H1 (cell line): ENCODE measurements at regions not wholly inside any gene's neighbourhood (a gene's known extent, or its start where the extent isn't known, plus 50 kb on each side); places are given as distances from the start of the nearest gene placed in this dataset.

Experiments
- CTCF ChIA-PET: fragments of 300-600 bp; sonication (Branson Sonifier 250); formaldehyde crosslinking; loops from one replicate; lab custom pipeline; 2021; ENCODE audit not compliant: partially characterized antibody; lab: Charles Lee
- POLR2A ChIA-PET: fragments of 300-600 bp; sonication (Branson Sonifier 250); formaldehyde crosslinking; loops from one replicate; lab custom pipeline; 2021; ENCODE audit warnings: inconsistent platforms; ENCODE audit not compliant: partially characterized antibody; lab: Charles Lee
- DNase-seq, 2 experiments: peaks; one replicate each; pipeline versions ENCODE4 v3.0.0 to v3.0.0-alpha.2; 2010 to 2022; ENCODE audit warnings: low spot score in 2 of 2, low read depth in 1 of 2, mixed read lengths in 1 of 2
- FAIRE-seq: peaks from 2 replicates; lab custom pipeline; 2011; peaks lifted over from hg19 to GRCh38; lab: Jason Lieb, UNC
- H2AFZ ChIP-seq: 2 replicates; pipeline ENCODE4 v1.8.1; 2012; ENCODE audit warnings: low read length, inconsistent platforms
- H2AK5ac ChIP-seq: 2 replicates; pipeline ENCODE4 v1.6.1; 2013; ENCODE audit warnings: low read depth, low read length
- H2BK120ac ChIP-seq: replicated peaks from 2 replicates; pipeline ENCODE3; 2013; ENCODE audit warnings: low read depth, low read length, inconsistent platforms
- H2BK12ac ChIP-seq: 2 replicates; pipeline ENCODE4 v1.6.1; 2013; ENCODE audit warnings: low read depth, low read length
- H2BK15ac ChIP-seq: 2 replicates; pipeline ENCODE4 v1.6.1; 2013; ENCODE audit warnings: low read length
- H2BK20ac ChIP-seq: 2 replicates; pipeline ENCODE4 v1.6.1; 2013; ENCODE audit warnings: low read length
- H2BK5ac ChIP-seq: 2 replicates; pipeline ENCODE4 v1.6.1; 2013; ENCODE audit warnings: low read depth, low read length
- H3K14ac ChIP-seq: 2 replicates; pipeline ENCODE4 v1.6.1; 2013; ENCODE audit warnings: inconsistent platforms; ENCODE audit not compliant: insufficient read length
- H3K18ac ChIP-seq: 2 replicates; pipeline ENCODE4 v1.6.1; 2013; ENCODE audit warnings: low read length; ENCODE audit errors: extremely low read depth
- H3K23ac ChIP-seq: 2 replicates; pipeline ENCODE4 v1.6.1; 2013; ENCODE audit warnings: inconsistent platforms; ENCODE audit not compliant: insufficient read length
- H3K23me2 ChIP-seq: 2 replicates; pipeline ENCODE4 v1.6.1; 2013; ENCODE audit warnings: low read depth, low read length
- H3K27ac ChIP-seq: 2 replicates; pipeline ENCODE4 v1.6.1; 2011; ENCODE audit warnings: low read depth, low read length, inconsistent platforms
- H3K27me3 ChIP-seq, 4 experiments: replicated peaks in 1 of 4; 1 replicate in 1 of 4; 2 replicates in 3 of 4; pipeline versions ENCODE4 v1.6.1 to v1.8.1; 2011 to 2013; ENCODE audit warnings: low read length in 3 of 4, mild to moderate bottlenecking in 3 of 4, inconsistent platforms in 2 of 4, mixed read lengths in 2 of 4, moderate library complexity in 1 of 4; ENCODE audit not compliant: control insufficient read depth in 3 of 4, insufficient read depth in 3 of 4; ENCODE audit errors: extremely low read depth in 1 of 4
- H3K36me3 ChIP-seq, 4 experiments: 2 replicates each; pipeline versions ENCODE4 v1.6.1 to v1.8.1; 2011 to 2013; ENCODE audit warnings: mild to moderate bottlenecking in 4 of 4, low read length in 3 of 4, moderate library complexity in 2 of 4, control low read depth in 1 of 4, inconsistent platforms in 1 of 4; ENCODE audit not compliant: insufficient read depth in 4 of 4, control insufficient read depth in 2 of 4
- H3K4ac ChIP-seq: replicated peaks from 2 replicates; pipeline ENCODE3; 2013; ENCODE audit warnings: low read length, low read depth, mixed read lengths, inconsistent platforms; ENCODE audit not compliant: insufficient read length
- H3K4me1 ChIP-seq, 4 experiments: replicated peaks in 1 of 4; 1 replicate in 1 of 4; 2 replicates in 3 of 4; pipeline versions ENCODE4 v1.6.1 to v1.8.1; 2011 to 2013; ENCODE audit warnings: low read length in 3 of 4, inconsistent platforms in 2 of 4, mixed read lengths in 1 of 4; ENCODE audit not compliant: insufficient read depth in 4 of 4, control insufficient read depth in 3 of 4
- H3K4me2 ChIP-seq, 2 experiments: 2 replicates each; pipeline versions ENCODE4 v1.6.1 to v1.8.1; 2011 to 2013; ENCODE audit warnings: low read depth in 2 of 2, low read length in 2 of 2, control low read depth in 1 of 2, inconsistent platforms in 1 of 2, mild to moderate bottlenecking in 1 of 2; ENCODE audit not compliant: insufficient read depth in 1 of 2
- H3K4me3 ChIP-seq, 4 experiments: fragments of 200-600, 300-600 bp in 1 of 4; sonication (generic), shearing (Covaris generic), sonication (Bioruptor Twin) in 1 of 4; 2 replicates each; pipeline versions ENCODE4 v1.5.1 to v1.8.1; 2011 to 2016; ENCODE audit warnings: low read length in 4 of 4, low read depth in 3 of 4, control low read depth in 2 of 4, inconsistent platforms in 2 of 4, mild to moderate bottlenecking in 2 of 4, mixed read lengths in 1 of 4, moderate library complexity in 1 of 4; ENCODE audit not compliant: insufficient read depth in 2 of 4; ENCODE audit errors: extremely low read depth in 1 of 4
- H3K56ac ChIP-seq: replicated peaks from 2 replicates; pipeline ENCODE3; 2013; ENCODE audit warnings: low read depth, mild to moderate bottlenecking, mixed read lengths, low read length, inconsistent platforms; ENCODE audit not compliant: insufficient read length
- H3K79me1 ChIP-seq: 2 replicates; pipeline ENCODE4 v1.6.1; 2013; ENCODE audit warnings: low read depth, low read length, control low read depth
- H3K79me2 ChIP-seq, 2 experiments: 2 replicates each; pipeline versions ENCODE4 v1.6.1 to v1.8.1; 2012 to 2013; ENCODE audit warnings: low read length in 2 of 2, mild to moderate bottlenecking in 2 of 2, inconsistent platforms in 1 of 2; ENCODE audit not compliant: insufficient read depth in 2 of 2, control insufficient read depth in 1 of 2
- H3K9ac ChIP-seq, 4 experiments: replicated peaks in 1 of 4; 1 replicate in 1 of 4; 2 replicates in 3 of 4; pipeline versions ENCODE4 v1.6.1 to v1.8.1; 2011 to 2013; ENCODE audit warnings: low read depth in 3 of 4, low read length in 3 of 4, control low read depth in 2 of 4, mild to moderate bottlenecking in 2 of 4, moderate library complexity in 2 of 4, inconsistent platforms in 1 of 4; ENCODE audit errors: extremely low read depth in 1 of 4
- H3K9me3 ChIP-seq, 2 experiments: 2 replicates each; pipeline versions ENCODE4 v1.6.1 to v1.8.1; 2012 to 2013; ENCODE audit warnings: mild to moderate bottlenecking in 2 of 2, moderate library complexity in 2 of 2, control low read depth in 1 of 2, inconsistent platforms in 1 of 2, low read depth in 1 of 2, low read length in 1 of 2, mixed read lengths in 1 of 2; ENCODE audit not compliant: insufficient read depth in 2 of 2
- H4K20me1 ChIP-seq, 2 experiments: replicated peaks in 1 of 2; 2 replicates each; pipeline versions ENCODE3 to v1.8.1; 2011 to 2013; ENCODE audit warnings: inconsistent platforms in 2 of 2, low read length in 2 of 2, mild to moderate bottlenecking in 1 of 2; ENCODE audit not compliant: insufficient read depth in 2 of 2, control insufficient read depth in 1 of 2
- H4K5ac ChIP-seq: 2 replicates; pipeline ENCODE4 v1.6.1; 2013; ENCODE audit warnings: low read length, low read depth, mixed read lengths, inconsistent platforms; ENCODE audit not compliant: insufficient read length
- H4K8ac ChIP-seq: 2 replicates; pipeline ENCODE4 v1.8.0; 2013; ENCODE audit warnings: mild to moderate bottlenecking, moderate library complexity, low read length, inconsistent platforms; ENCODE audit not compliant: insufficient read depth; ENCODE audit errors: extremely low read depth
- H4K91ac ChIP-seq: replicated peaks from 2 replicates; pipeline ENCODE3; 2013; ENCODE audit warnings: low read length, mixed read lengths, inconsistent platforms; ENCODE audit not compliant: insufficient read length
- CTBP2 ChIP-seq: IDR thresholded peaks from 2 replicates; pipeline ENCODE4 v1.7.0; 2011; ENCODE audit warnings: borderline replicate concordance, mild to moderate bottlenecking, moderate library complexity, mixed read lengths, low read length; ENCODE audit not compliant: insufficient read depth, insufficient read length
- SUZ12 ChIP-seq: fragments of 200-600 bp; sonication (generic); IDR thresholded peaks from 2 replicates; pipeline ENCODE4 v1.6.1; 2012; ENCODE audit warnings: mild to moderate bottlenecking, inconsistent platforms, low read length, moderate library complexity, mixed read lengths
- WGBS, 2 experiments: shearing (Covaris generic) in 1 of 2; methylation state at CpG; one replicate each; pipeline versions ENCODE4 v1.1.6 to v1.1.7; 2013 to 2015; ENCODE audit warnings: low lambda C conversion rate in 2 of 2, mixed read lengths in 2 of 2, inconsistent platforms in 1 of 2, low coverage in 1 of 2, missing lambda C conversion rate in 1 of 2; ENCODE audit not compliant: insufficient replicate concordance in 2 of 2, insufficient coverage in 1 of 2, insufficient read length in 1 of 2; ENCODE audit errors: extremely low coverage in 1 of 2, missing lambda C conversion rate in 1 of 2; 5-methylcytosine and 5-hydroxymethylcytosine counted together

- Histone ChIP-seq H2BK20ac (no peak overlapping the region), H3K79me1 (no peaks in the 10 kb centered on the region), H3K9me3 (no peaks in the 10 kb centered on the region), H3K23me2 (no peaks in the 10 kb centered on the region), H2BK15ac (no peak overlapping the region), H3K23ac (no peak overlapping the region), H3K36me3 (no peaks in the 10 kb centered on the region), H2AFZ (no peak overlapping the region), H4K91ac (no peak overlapping the region), H2BK5ac (no peak overlapping the region), H3K79me2 (no peaks in the 10 kb centered on the region), H3K27me3 (no peaks in the 10 kb centered on the region), H3K27ac (no peak overlapping the region), H2BK120ac (no peak overlapping the region), H3K9ac (no peak overlapping the region), H4K8ac (no peak overlapping the region), H3K4me1 (no peaks in the 10 kb centered on the region), H4K5ac (no peak overlapping the region), H3K4ac (no peak overlapping the region), H3K18ac (no peak overlapping the region), H3K14ac (no peak overlapping the region), H2BK12ac (no peak overlapping the region), H2AK5ac (no peak overlapping the region), H3K56ac (no peak overlapping the region), H3K4me3 (no peak overlapping the region), H3K4me2 (no peak overlapping the region), H4K20me1 (no peaks in the 10 kb centered on the region)
- 90% methylated on average over 7 of the region's 7 CpGs; no CpG with 5 or more reads in 1 of the 2 experiments for WGBS, 2 experiments
- TF ChIP-seq SUZ12 (no peak), CTBP2 (no peak)
- DNase-seq (no peak), FAIRE-seq (no peak)
- ChIA-PET POLR2A (no interaction called here), CTCF (no interaction called here)
Measured at GRCh38 chr2:139194546-139194945, 414.4 kb upstream of the NXPH2 start.
